ENCODE measurements at regions not wholly inside any gene's neighbourhood (a gene's known extent, or its start where the extent isn't known, plus 50 kb on each side); places are given as distances from the start of the nearest gene placed in this dataset.

DNA sequence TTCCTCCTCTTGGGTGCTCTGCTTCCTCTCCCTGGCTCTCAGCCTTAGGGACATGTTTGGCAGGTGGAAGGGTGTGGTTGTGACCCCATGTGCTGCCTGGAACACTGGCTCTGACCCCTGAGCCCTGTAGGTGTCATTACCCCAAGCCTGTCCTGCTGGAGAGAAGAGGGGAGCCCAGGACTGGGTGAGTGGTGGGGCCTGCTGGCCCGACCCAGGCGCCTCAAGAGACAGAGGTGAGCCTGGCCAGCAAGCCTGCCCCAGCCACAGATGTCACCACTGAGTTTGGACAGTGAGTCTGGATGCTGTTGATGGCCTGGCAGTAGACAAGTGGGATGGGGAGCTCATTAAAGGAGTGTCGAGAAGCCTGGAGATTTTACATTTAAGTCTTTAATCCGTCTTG is 1112.2 kb downstream of the BRD1 start:
- intact Hi-C loops (cut with DNase I): no loop called here
- 86 to 90% methylated on average over 4 of the region's 4 CpGs for WGBS, 2 donors
- TF ChIP-seq EP300 (IDR thresholded peaks at IDR 0.05): no peak
- TF ChIP-seq POLR2AphosphoS5 (IDR thresholded peaks at IDR 0.05): no peak
- TF ChIP-seq, protein P1, sequence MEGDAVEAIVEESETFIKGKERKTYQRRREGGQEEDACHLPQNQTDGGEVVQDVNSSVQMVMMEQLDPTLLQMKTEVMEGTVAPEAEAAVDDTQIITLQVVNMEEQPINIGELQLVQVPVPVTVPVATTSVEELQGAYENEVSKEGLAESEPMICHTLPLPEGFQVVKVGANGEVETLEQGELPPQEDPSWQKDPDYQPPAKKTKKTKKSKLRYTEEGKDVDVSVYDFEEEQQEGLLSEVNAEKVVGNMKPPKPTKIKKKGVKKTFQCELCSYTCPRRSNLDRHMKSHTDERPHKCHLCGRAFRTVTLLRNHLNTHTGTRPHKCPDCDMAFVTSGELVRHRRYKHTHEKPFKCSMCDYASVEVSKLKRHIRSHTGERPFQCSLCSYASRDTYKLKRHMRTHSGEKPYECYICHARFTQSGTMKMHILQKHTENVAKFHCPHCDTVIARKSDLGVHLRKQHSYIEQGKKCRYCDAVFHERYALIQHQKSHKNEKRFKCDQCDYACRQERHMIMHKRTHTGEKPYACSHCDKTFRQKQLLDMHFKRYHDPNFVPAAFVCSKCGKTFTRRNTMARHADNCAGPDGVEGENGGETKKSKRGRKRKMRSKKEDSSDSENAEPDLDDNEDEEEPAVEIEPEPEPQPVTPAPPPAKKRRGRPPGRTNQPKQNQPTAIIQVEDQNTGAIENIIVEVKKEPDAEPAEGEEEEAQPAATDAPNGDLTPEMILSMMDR (IDR thresholded peaks at IDR 0.05): no peak
- no peak for TF ChIP-seq POLR2A (IDR thresholded peaks at IDR 0.05)

DNA sequence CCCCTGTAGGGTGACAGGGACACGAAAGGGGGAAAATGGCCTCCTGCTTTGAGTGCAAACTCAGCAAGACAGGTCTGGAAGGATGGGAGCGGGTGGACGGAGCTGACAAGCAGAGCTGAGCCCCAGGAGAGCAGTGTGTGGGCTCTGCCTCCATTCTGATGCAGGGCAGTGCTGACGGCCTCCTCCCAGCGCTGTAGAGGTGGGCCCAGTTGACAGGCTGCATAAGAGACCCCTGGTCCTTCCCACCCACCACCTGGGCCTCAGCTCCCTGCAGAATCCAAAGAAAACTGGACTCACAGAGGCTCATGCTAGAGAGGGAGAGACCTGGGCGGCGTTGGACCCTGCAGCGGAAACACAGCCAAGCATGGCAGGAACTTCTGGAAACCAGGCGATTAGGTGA is 1113.4 kb downstream of the BRD1 start:
- intact Hi-C loops (cut with DNase I): no loop called here

More for the DNA sequence above, 1112.2 kb downstream of the BRD1 start:
- Histone ChIP-seq H3K27me3 (peaks cover 0 to 14% (median 0%) of the 10 kb centered on the region in 3 donors), H3K9me3 (no peaks in the 10 kb centered on the region), H3K4me1 (peaks cover 0 to 7% (median 0%) of the 10 kb centered on the region in 4 donors), H3K4me3 (no peak overlapping the region), H3K36me3 (no peaks in the 10 kb centered on the region), H3K27ac (no peak overlapping the region)
- no peak for DNase-seq

DNA sequence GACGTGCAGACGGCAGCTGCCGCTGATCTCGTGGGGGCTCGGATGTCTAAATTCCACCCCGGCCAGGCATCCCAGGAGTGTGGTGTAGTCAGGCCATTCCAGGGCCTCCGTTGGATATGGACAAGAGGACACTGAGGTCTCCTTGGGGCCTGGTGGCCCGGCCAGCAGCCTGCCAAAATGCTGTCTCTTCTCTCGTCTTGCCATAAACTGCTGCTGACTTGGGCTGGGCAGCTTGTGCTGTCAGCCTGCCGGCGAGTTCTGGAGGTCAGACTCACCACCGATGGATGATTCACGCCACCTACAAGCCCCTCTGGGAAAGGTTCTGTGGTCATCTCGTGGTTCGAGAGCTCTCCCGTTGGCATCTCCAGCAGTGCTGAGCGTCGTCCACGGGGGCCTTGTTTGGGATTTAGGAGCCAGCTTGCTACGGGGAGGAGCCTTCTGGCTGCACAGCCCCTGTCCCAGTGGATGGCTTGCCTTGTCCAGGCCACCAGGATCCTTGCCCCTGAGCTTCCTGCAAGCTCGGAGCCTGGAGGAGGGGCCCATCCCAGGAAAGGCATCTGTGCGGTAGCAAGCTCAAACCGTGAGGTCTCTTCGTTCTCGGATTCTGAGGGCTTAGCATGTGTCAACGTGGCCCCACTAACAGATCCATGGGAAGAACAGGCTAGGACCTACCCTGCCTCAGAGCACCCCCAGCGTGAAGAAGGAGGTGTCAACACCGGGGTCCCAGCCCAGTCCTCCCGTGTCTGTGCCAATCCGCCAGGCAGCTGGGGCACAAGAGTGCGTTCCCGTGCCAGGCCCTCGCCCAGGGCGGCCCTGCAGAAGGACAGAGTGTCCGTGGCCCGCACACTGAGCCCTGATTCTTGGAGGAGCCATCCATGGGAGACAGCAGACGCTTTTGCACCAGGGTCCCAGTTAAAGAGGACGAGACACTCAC is 1114.1 kb downstream of the BRD1 start:
- TF ChIP-seq, protein P1 (IDR thresholded peaks at IDR 0.05): no peak
- TF ChIP-seq POLR2A (IDR thresholded peaks at IDR 0.05) (no peak), POLR2AphosphoS5 (IDR thresholded peaks at IDR 0.05) (no peak), EP300 (IDR thresholded peaks at IDR 0.05) (no peak)
- Histone ChIP-seq H3K4me1 (no peaks in the 10 kb centered on the region), H3K27ac (no peak overlapping the region), H3K36me3 (no peaks in the 10 kb centered on the region), H3K9me3 (no peaks in the 10 kb centered on the region), H3K4me3 (no peak overlapping the region), H3K27me3 (no peaks in the 10 kb centered on the region)
- WGBS, 2 donors: 83 to 85% methylated on average over 38 of the region's 38 CpGs
- intact Hi-C loops (cut with DNase I): no loop called here
- peak; percentile 58 for DNase-seq

More for the DNA sequence above, 1113.4 kb downstream of the BRD1 start:
- peaks cover 0 to 5% (median 0%) of the 10 kb centered on the region in 3 donors for H3K27me3 ChIP-seq
- H3K27ac ChIP-seq: no peak overlapping the region
- peaks cover 0 to 4% (median 0%) of the 10 kb centered on the region in 4 donors for H3K4me1 ChIP-seq
- TF ChIP-seq POLR2AphosphoS5 (IDR thresholded peaks at IDR 0.05): no peak
- TF ChIP-seq, protein P1 (IDR thresholded peaks at IDR 0.05): no peak
- no peak for TF ChIP-seq EP300 (IDR thresholded peaks at IDR 0.05)
- no peak for TF ChIP-seq POLR2A (IDR thresholded peaks at IDR 0.05)
- peak; percentile 48 for DNase-seq
- H3K36me3 ChIP-seq: no peaks in the 10 kb centered on the region
- 92 to 93% methylated on average over 9 of the region's 9 CpGs for WGBS, 2 donors
- no peaks in the 10 kb centered on the region for H3K9me3 ChIP-seq
- no peak overlapping the region for H3K4me3 ChIP-seq

DNA sequence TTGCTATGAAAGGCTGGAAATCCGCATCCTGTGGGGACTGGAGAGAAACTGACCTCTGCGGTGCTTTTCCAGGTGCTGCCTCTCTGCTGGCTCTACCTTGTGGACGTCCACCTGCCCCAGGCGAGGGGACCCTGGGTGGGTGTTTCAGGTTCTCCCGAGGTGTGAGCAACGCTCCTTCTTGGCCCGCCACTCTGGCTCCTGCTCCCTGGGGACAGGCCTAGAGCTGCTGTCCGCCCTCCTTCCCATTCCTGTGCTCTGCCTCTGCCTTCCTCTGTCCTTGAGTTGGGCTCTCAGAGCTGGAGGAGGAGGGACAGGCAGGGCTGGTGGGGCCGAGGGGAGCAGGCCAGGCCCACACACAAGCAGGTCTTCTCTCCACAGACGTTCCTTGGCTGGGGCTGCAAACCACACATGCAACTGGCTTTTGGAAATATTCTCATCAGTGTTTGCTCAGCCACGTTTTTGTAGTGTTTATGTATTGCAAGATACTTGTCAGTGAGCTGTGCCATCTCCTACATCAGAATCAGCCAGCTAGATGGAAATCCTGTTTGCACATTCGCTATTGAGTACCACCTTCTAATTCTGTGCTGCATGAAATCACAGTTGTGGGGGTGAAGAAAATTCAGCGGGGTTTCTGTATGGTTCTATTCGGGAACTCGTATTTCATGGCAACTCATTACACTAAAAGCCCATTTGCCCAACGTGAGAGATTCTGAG is 1115.0 kb downstream of the BRD1 start:
- H3K27me3 ChIP-seq: no peaks in the 10 kb centered on the region
- H3K9me3 ChIP-seq: no peaks in the 10 kb centered on the region
- no peaks in the 10 kb centered on the region for H3K36me3 ChIP-seq
- 78 to 79% methylated on average over 16 of the region's 16 CpGs for WGBS, 2 donors
- no peak overlapping the region for H3K27ac ChIP-seq
- peak; percentile 44 for DNase-seq
- no peaks in the 10 kb centered on the region for H3K4me1 ChIP-seq
- no peak for TF ChIP-seq EP300 (IDR thresholded peaks at IDR 0.05)
- TF ChIP-seq POLR2AphosphoS5 (IDR thresholded peaks at IDR 0.05): no peak
- no peak for TF ChIP-seq POLR2A (IDR thresholded peaks at IDR 0.05)
- intact Hi-C loops (cut with DNase I): no loop called here
- H3K4me3 ChIP-seq: no peak overlapping the region

DNA sequence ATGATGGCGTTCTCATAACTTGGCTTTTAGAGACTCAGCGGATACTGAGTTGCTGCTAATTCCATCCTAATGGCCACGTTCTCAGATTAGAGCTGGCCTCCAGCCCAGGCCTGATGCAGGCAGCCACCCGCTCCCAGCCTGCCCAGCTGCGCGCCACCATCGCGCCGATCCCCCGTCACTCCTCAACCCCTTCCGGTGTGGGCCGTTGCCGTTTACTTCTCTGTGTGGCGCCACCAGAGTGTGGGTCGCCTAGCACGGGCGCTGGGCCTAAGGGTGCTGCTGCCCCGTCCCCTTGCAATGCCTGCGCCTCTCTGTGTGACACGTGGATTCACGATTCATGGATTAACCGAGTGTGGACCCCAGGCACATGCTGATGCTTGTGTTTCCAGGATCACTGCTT is 1116.0 kb downstream of the BRD1 start:
- H3K27me3 ChIP-seq: no peaks in the 10 kb centered on the region
- H3K4me1 ChIP-seq: no peaks in the 10 kb centered on the region
- H3K4me3 ChIP-seq: no peak overlapping the region
- DNase-seq: peak; percentile 32
- H3K27ac ChIP-seq: no peak overlapping the region
- 89 to 93% methylated on average over 22 of the region's 22 CpGs for WGBS, 2 donors
- intact Hi-C loops (cut with DNase I): no loop called here
- no peaks in the 10 kb centered on the region for H3K36me3 ChIP-seq
- TF ChIP-seq, protein P1 (IDR thresholded peaks at IDR 0.05): no peak
- TF ChIP-seq POLR2A (IDR thresholded peaks at IDR 0.05) (no peak), POLR2AphosphoS5 (IDR thresholded peaks at IDR 0.05) (no peak), EP300 (IDR thresholded peaks at IDR 0.05) (no peak)
- H3K9me3 ChIP-seq: no peaks in the 10 kb centered on the region
